ENCODE measurements at regions not wholly inside any gene's neighbourhood (a gene's known extent, or its start where the extent isn't known, plus 50 kb on each side); places are given as distances from the start of the nearest gene placed in this dataset.
"Not testable (repeated sequence)": the region's sequence is repeated elsewhere in the genome, so short reads cannot be mapped to it uniquely, and the experiment has no call there.

GRCh38 chr14:30410986-30411385 is 148.0 kb upstream of the G2E3 start:
- no peaks in the 10 kb centered on the region for H3K27me3 ChIP-seq (ENCODE audit: control insufficient read depth, insufficient read depth, low read length)

GRCh38 chr14:30413184-30413583 is 145.8 kb upstream of the G2E3 start:
- H3K27me3 ChIP-seq (ENCODE audit: control insufficient read depth, insufficient read depth, low read length); H3K79me2 ChIP-seq: not testable (repeated sequence)

More at GRCh38 chr14:30410986-30411385, 148.0 kb upstream of the G2E3 start:
- Histone ChIP-seq H3K9ac (no peak overlapping the region), H3K4me3 (ENCODE audit: low read depth, low read length) (no peak overlapping the region), H3K9me3 (ENCODE audit: control insufficient read depth, low read length) (no peaks in the 10 kb centered on the region), H2AFZ (no peak overlapping the region), H3K4me2 (ENCODE audit: low read length) (no peak overlapping the region), H3K27ac (no peak overlapping the region), H3K36me3 (ENCODE audit: control insufficient read depth, insufficient read depth, low read length) (no peaks in the 10 kb centered on the region), H3K4me1 (no peaks in the 10 kb centered on the region), H3K79me2 (no peaks in the 10 kb centered on the region)
- TF ChIP-seq CTCF (IDR thresholded peaks at IDR 0.05) = no peak

GRCh38 chr14:30417121-30417520 is 141.8 kb upstream of the G2E3 start:
- Histone ChIP-seq H3K27me3 (ENCODE audit: control insufficient read depth, insufficient read depth, low read length) (no peaks in the 10 kb centered on the region), H3K4me2 (ENCODE audit: low read length) (no peak overlapping the region), H3K4me1 (no peaks in the 10 kb centered on the region), H3K36me3 (ENCODE audit: control insufficient read depth, insufficient read depth, low read length) (no peaks in the 10 kb centered on the region), H2AFZ (no peak overlapping the region), H3K79me2 (no peaks in the 10 kb centered on the region), H3K27ac (no peak overlapping the region), H3K4me3 (ENCODE audit: low read depth, low read length) (no peak overlapping the region), H3K9ac (no peak overlapping the region), H3K9me3 (ENCODE audit: control insufficient read depth, low read length) (no peaks in the 10 kb centered on the region)
- TF ChIP-seq CTCF (IDR thresholded peaks at IDR 0.05) = no peak

More at GRCh38 chr14:30413184-30413583, 145.8 kb upstream of the G2E3 start:
- not testable (repeated sequence) for H3K36me3 ChIP-seq (ENCODE audit: control insufficient read depth, insufficient read depth, low read length); H3K4me3 ChIP-seq (ENCODE audit: low read depth, low read length); H2AFZ ChIP-seq; H3K27ac ChIP-seq; H3K4me2 ChIP-seq (ENCODE audit: low read length); H3K9me3 ChIP-seq (ENCODE audit: control insufficient read depth, low read length); H3K4me1 ChIP-seq; H3K9ac ChIP-seq

GRCh38 chr14:30417999-30418398 is 141.0 kb upstream of the G2E3 start:
- Histone ChIP-seq H3K9me3 (ENCODE audit: control insufficient read depth, low read length) (no peaks in the 10 kb centered on the region), H3K36me3 (ENCODE audit: control insufficient read depth, insufficient read depth, low read length) (no peaks in the 10 kb centered on the region), H3K9ac (no peak overlapping the region), H3K4me3 (ENCODE audit: low read depth, low read length) (no peak overlapping the region), H3K4me1 (no peaks in the 10 kb centered on the region), H3K4me2 (ENCODE audit: low read length) (no peak overlapping the region), H3K79me2 (no peaks in the 10 kb centered on the region), H3K27me3 (ENCODE audit: control insufficient read depth, insufficient read depth, low read length) (no peaks in the 10 kb centered on the region), H2AFZ (no peak overlapping the region), H3K27ac (no peak overlapping the region)
- TF ChIP-seq CTCF (IDR thresholded peaks at IDR 0.05) = no peak

GRCh38 chr14:30419037-30419436 is 139.9 kb upstream of the G2E3 start:
- Histone ChIP-seq H2AFZ (no peak overlapping the region), H3K27me3 (ENCODE audit: control insufficient read depth, insufficient read depth, low read length) (no peaks in the 10 kb centered on the region), H3K4me2 (ENCODE audit: low read length) (no peak overlapping the region), H3K4me3 (ENCODE audit: low read depth, low read length) (no peak overlapping the region), H3K9me3 (ENCODE audit: control insufficient read depth, low read length) (no peaks in the 10 kb centered on the region), H3K4me1 (no peaks in the 10 kb centered on the region), H3K27ac (no peak overlapping the region), H3K9ac (no peak overlapping the region), H3K79me2 (no peaks in the 10 kb centered on the region), H3K36me3 (ENCODE audit: control insufficient read depth, insufficient read depth, low read length) (no peaks in the 10 kb centered on the region)
- no peak for TF ChIP-seq CTCF (IDR thresholded peaks at IDR 0.05)
